ENCODE measurements at regions not wholly inside any gene's neighbourhood (a gene's known extent, or its start where the extent isn't known, plus 50 kb on each side); places are given as distances from the start of the nearest gene placed in this dataset.

- TF ChIP-seq EZH2 (IDR thresholded peaks at IDR 0.05) (no peak), POLR2AphosphoS5 (IDR thresholded peaks at IDR 0.05; ENCODE audit: borderline replicate concordance, low read depth, low read length) (no peak)
These were observed 238.1 kb upstream of the SETMAR start for GRCh38 chr3:4065085-4065484.
